GM19193 (cell line): ENCODE measurements at regions not wholly inside any gene's neighbourhood (a gene's known extent, or its start where the extent isn't known, plus 50 kb on each side); places are given as distances from the start of the nearest gene placed in this dataset.

Experiments used
- POLR2A ChIP-seq: IDR thresholded peaks from 4 replicates; pipeline ENCODE4 v1.6.1; 2011; ENCODE audit not compliant: insufficient read depth, insufficient read length; ENCODE audit errors: extremely low read depth

- TF ChIP-seq POLR2A: no peak
Observed at GRCh38 chr3:193882091-193882490, 253.9 kb upstream of the HES1 start.

- TF ChIP-seq POLR2A: no peak
Observed at GRCh38 chr3:193883551-193883950, 252.4 kb upstream of the HES1 start.

- no peak for TF ChIP-seq POLR2A
Observed at GRCh38 chr3:193884027-193884426, 251.9 kb upstream of the HES1 start.

- TF ChIP-seq POLR2A: no peak
Observed at GRCh38 chr3:193884652-193885051, 251.3 kb upstream of the HES1 start.

GRCh38 chr3:193885832-193886231 is 250.1 kb upstream of the HES1 start:
- TF ChIP-seq POLR2A: no peak

GRCh38 chr3:193890016-193890897 is 245.7 kb upstream of the HES1 start:
- TF ChIP-seq POLR2A: no peak

- TF ChIP-seq POLR2A: no peak
Observed at GRCh38 chr3:193894121-193894863, 241.7 kb upstream of the HES1 start.

- no peak for TF ChIP-seq POLR2A
Observed at GRCh38 chr3:193895409-193895808, 240.5 kb upstream of the HES1 start.

- no peak for TF ChIP-seq POLR2A
Observed at GRCh38 chr3:193896419-193896818, 239.5 kb upstream of the HES1 start.

- no peak for TF ChIP-seq POLR2A
Observed at GRCh38 chr3:193897288-193897687, 238.7 kb upstream of the HES1 start.

GRCh38 chr3:193897731-193898180 is 238.2 kb upstream of the HES1 start:
- no peak for TF ChIP-seq POLR2A

- TF ChIP-seq POLR2A: no peak
Observed at GRCh38 chr3:193899001-193899400, 236.9 kb upstream of the HES1 start.

GRCh38 chr3:193901007-193901406 is 234.9 kb upstream of the HES1 start:
- TF ChIP-seq POLR2A: no peak

- no peak for TF ChIP-seq POLR2A
Observed at GRCh38 chr3:193902607-193903511, 233.1 kb upstream of the HES1 start.

GRCh38 chr3:193903512-193903817 is 232.5 kb upstream of the HES1 start:
- TF ChIP-seq POLR2A: no peak

GRCh38 chr3:193903966-193904365 is 232.0 kb upstream of the HES1 start:
- no peak for TF ChIP-seq POLR2A
